HEK293 (cell line): ENCODE measurements at regions not wholly inside any gene's neighbourhood (a gene's known extent, or its start where the extent isn't known, plus 50 kb on each side); places are given as distances from the start of the nearest gene placed in this dataset.

Experiments used
- CTCF ChIP-seq: fragments of 450-650 bp; formaldehyde crosslinking; IDR thresholded peaks from 2 replicates; pipeline ENCODE4 v1.5.1; 2016; ENCODE audit warnings: missing biosample characterization, missing genetic modification characterization
- KLF9 ChIP-seq: fragments of 450-650 bp; formaldehyde crosslinking; IDR thresholded peaks from 2 replicates; pipeline ENCODE4 v1.5.1; 2016; ENCODE audit warnings: missing biosample characterization, missing genetic modification characterization, low read depth
- MZF1 ChIP-seq: fragments of 450-650 bp; formaldehyde crosslinking; IDR thresholded peaks from 2 replicates; pipeline ENCODE4 v1.5.1; 2017; ENCODE audit warnings: missing biosample characterization, missing genetic modification characterization, borderline replicate concordance
- ZNF629 ChIP-seq: fragments of 450-650 bp; formaldehyde crosslinking; IDR thresholded peaks from 2 replicates; pipeline ENCODE4 v1.5.1; 2017; ENCODE audit warnings: missing biosample characterization, missing genetic modification characterization

GRCh38 chr10:130531312-130531711, 395.1 kb downstream of the GLRX3 start:
- no peak for TF ChIP-seq MZF1 (tag by site-specific recombination)
- no peak for TF ChIP-seq CTCF
- no peak for TF ChIP-seq KLF9 (tag by site-specific recombination)
- no peak for TF ChIP-seq ZNF629 (tag by site-specific recombination)
